ENCODE measurements at regions not wholly inside any gene's neighbourhood (a gene's known extent, or its start where the extent isn't known, plus 50 kb on each side); places are given as distances from the start of the nearest gene placed in this dataset.

GRCh38 chr1:220952961-220953643 lies 73.9 kb downstream of the HLX start:
- DNase-seq (ENCODE audit: low read depth, low spot score): no peak
- H3K4me2 ChIP-seq (ENCODE audit: insufficient read depth, low read length): no peak overlapping the region
- H3K27me3 ChIP-seq (ENCODE audit: control insufficient read depth in 2 of 2, insufficient read depth in 2 of 2, low read length in 2 of 2): no peaks in the 10 kb centered on the region
- no peak overlapping the region for H3K27ac ChIP-seq (ENCODE audit: insufficient read depth, low read depth, low read length)
- dilution Hi-C loops (cut with MboI; ENCODE audit: extremely low pct_ligation_motif_present, low sequenced_read_pairs) (no loop called here), intact Hi-C loops (cut with micrococcal nuclease) (no loop called here)
- no peaks in the 10 kb centered on the region for H3K36me3 ChIP-seq (ENCODE audit: control insufficient read depth in 2 of 2, extremely low read depth in 1 of 2, insufficient read depth in 2 of 2, low read length in 2 of 2)
- no peaks in the 10 kb centered on the region for H3K9me3 ChIP-seq (replicated peaks; ENCODE audit: control insufficient read depth, insufficient read depth, low read length)
- no peak overlapping the region for H3K9ac ChIP-seq (replicated peaks; ENCODE audit: extremely low read depth, insufficient read depth, low read length)
- ChIA-PET CTCF (interaction anchor here (1.3 kb wide), 1 partner anchor 11 kb away, joined by 4 read pairs; no protein-coding TSS in a partner anchor), POLR2A (no interaction called here)
- H2AFZ ChIP-seq (ENCODE audit: low read depth, low read length): no peak overlapping the region
- H3K4me1 ChIP-seq (ENCODE audit: control insufficient read depth, extremely low read depth, insufficient read depth, low read length): no peaks in the 10 kb centered on the region
- FAIRE-seq: no peak
- no peaks in the 10 kb centered on the region for H3K79me2 ChIP-seq (ENCODE audit: control insufficient read depth, insufficient read depth, low read length)
- no peaks in the 10 kb centered on the region for H4K20me1 ChIP-seq (replicated peaks; ENCODE audit: control insufficient read depth, extremely low read depth, insufficient read depth, low read length)
- TF ChIP-seq POLR2A (IDR thresholded peaks at IDR 0.05; ENCODE audit: low read depth, low read length) (no peak), POLR2AphosphoS5 (IDR thresholded peaks at IDR 0.05; ENCODE audit: insufficient read depth, low read depth, low read length) (no peak), FOS (IDR thresholded peaks at IDR 0.05; ENCODE audit: borderline replicate concordance, insufficient read depth, low read length) (no peak), MAX (IDR thresholded peaks at IDR 0.05; ENCODE audit: insufficient read depth, insufficient read length) (no peak), MYC (IDR thresholded peaks at IDR 0.05; ENCODE audit: low read depth, low read length) (no peak), JUN (IDR thresholded peaks at IDR 0.05; ENCODE audit: borderline replicate concordance, insufficient read depth, insufficient read length, low read depth) (no peak), CTCF (IDR thresholded peaks at IDR 0.05; ENCODE audit: extremely low read depth in 1 of 2, insufficient read depth in 1 of 2, low read depth in 1 of 2, low read length in 2 of 2) (no peak), GATA2 (IDR thresholded peaks at IDR 0.05; ENCODE audit: insufficient read depth, insufficient read length, low read depth, low read length) (no peak)
- no peak overlapping the region for H3K4me3 ChIP-seq (replicated peaks in 1 of 3; ENCODE audit: insufficient read depth in 1 of 3, low read depth in 1 of 3, low read length in 3 of 3)
- BruUV-seq (replicated peaks): no TSS peak
- no peaks in the 10 kb centered on the region for H3K9me1 ChIP-seq (replicated peaks; ENCODE audit: control insufficient read depth, extremely low read depth, insufficient read depth, low read length)
